GM12801 (cell line): ENCODE measurements at regions not wholly inside any gene's neighbourhood (a gene's known extent, or its start where the extent isn't known, plus 50 kb on each side); places are given as distances from the start of the nearest gene placed in this dataset.

ENCODE experiments used
- CTCF ChIP-seq: IDR thresholded peaks from one replicate; pipeline ENCODE4 v1.5.1; 2011; ENCODE audit warnings: control low read depth; ENCODE audit not compliant: insufficient read length; ENCODE audit errors: extremely low read depth

- TF ChIP-seq CTCF, result no peak
Measured at GRCh38 chr2:43075054-43075593, 151.3 kb downstream of the ZFP36L2 start.

GRCh38 chr2:43074592-43075053 is 151.8 kb downstream of the ZFP36L2 start:
- TF ChIP-seq CTCF, result no peak

GRCh38 chr2:43074052-43074451 is 152.4 kb downstream of the ZFP36L2 start:
- TF ChIP-seq CTCF, result no peak

GRCh38 chr2:43073401-43073825 is 153.0 kb downstream of the ZFP36L2 start:
- no peak for TF ChIP-seq CTCF

- TF ChIP-seq CTCF, result no peak
Measured at GRCh38 chr2:43071599-43072550, 154.5 kb downstream of the ZFP36L2 start.

GRCh38 chr2:43070676-43071502 is 155.5 kb downstream of the ZFP36L2 start:
- TF ChIP-seq CTCF, result no peak

- no peak for TF ChIP-seq CTCF
Measured at GRCh38 chr2:43070030-43070429, 156.4 kb downstream of the ZFP36L2 start.
